K562 (cell line): ENCODE measurements at regions not wholly inside any gene's neighbourhood (a gene's known extent, or its start where the extent isn't known, plus 50 kb on each side); places are given as distances from the start of the nearest gene placed in this dataset.

Source experiments
- ATAC-seq: fragments of 200-7000 bp; cut with Tn5 transposase; 3 replicates; pipeline ENCODE4 v1.9.1; 2020; ENCODE audit warnings: moderate library complexity
- BruUV-seq: library from RNA; stranded (reverse); fragments of 400-500 nt; replicated peaks from 2 replicates; lab custom pipeline; 2021; lab: Mats Ljungman, UMichigan
- CTCF ChIA-PET: fragments of 300-600 bp; formaldehyde crosslinking; extraction: SDS; loops from one replicate; lab custom pipeline; 2021; ENCODE audit warnings: low intra/inter-chr PET ratio; lab: Yijun Ruan, JAX
- POLR2A ChIA-PET: fragments of 300-600, 350-650 bp; sonication (Branson Sonifier 250); formaldehyde crosslinking; extraction: SDS; loops from one replicate; lab custom pipeline; 2021; ENCODE audit warnings: antibody characterized with exemption, inconsistent platforms; lab: Yijun Ruan, JAX
- DNase-seq, 4 experiments: peaks; one replicate each; pipeline versions ENCODE4 v3.0.0 to v3.0.0-alpha.2; 2011 to 2018; ENCODE audit warnings: low spot score in 3 of 4, mixed read lengths in 3 of 4; ENCODE audit errors: extremely low read depth in 1 of 4
- FAIRE-seq: peaks from 2 replicates; lab custom pipeline; 2011; peaks lifted over from hg19 to GRCh38; lab: Jason Lieb, UNC
- H2AFZ ChIP-seq: 2 replicates; pipeline ENCODE4 v1.6.0; 2011; ENCODE audit warnings: low read depth, low read length, control low read depth, inconsistent platforms
- H3K27ac ChIP-seq: fragments of 200-600 bp; 3 replicates; pipeline ENCODE4 v1.8.0; 2011; ENCODE audit warnings: low read depth, mild to moderate bottlenecking, control low read depth, inconsistent platforms, low read length, moderate library complexity, mixed read lengths; ENCODE audit errors: extremely low read depth
- H3K27me3 ChIP-seq, 2 experiments: fragments of 300-600 bp in 1 of 2; 2 replicates in 1 of 2; 3 replicates in 1 of 2; pipeline versions ENCODE4 v1.6.0 to v1.8.0; 2011; ENCODE audit warnings: inconsistent platforms in 2 of 2, low read length in 2 of 2, mild to moderate bottlenecking in 1 of 2, mixed read lengths in 1 of 2, moderate library complexity in 1 of 2; ENCODE audit not compliant: control insufficient read depth in 2 of 2, insufficient read depth in 2 of 2
- H3K36me3 ChIP-seq: fragments of 300-600 bp; 3 replicates; pipeline ENCODE4 v1.8.0; 2011; ENCODE audit warnings: mild to moderate bottlenecking, low read length, inconsistent platforms; ENCODE audit not compliant: control insufficient read depth, insufficient read depth
- H3K4me1 ChIP-seq, 2 experiments: fragments of 200-600 bp in 1 of 2; replicated peaks in 1 of 2; 2 replicates in 1 of 2; 3 replicates in 1 of 2; pipeline versions ENCODE4 v1.5.1 to v1.8.0; 2011; ENCODE audit warnings: inconsistent platforms in 2 of 2, low read length in 2 of 2, mild to moderate bottlenecking in 1 of 2, mixed read lengths in 1 of 2, moderate library complexity in 1 of 2; ENCODE audit not compliant: control insufficient read depth in 2 of 2, insufficient read depth in 2 of 2
- H3K4me2 ChIP-seq: 2 replicates; pipeline ENCODE4 v1.6.1; 2011; ENCODE audit warnings: low read length, control low read depth, inconsistent platforms, mixed read lengths; ENCODE audit not compliant: insufficient read depth
- H3K4me3 ChIP-seq: fragments of 200-600 bp; sonication (generic), shearing (Covaris generic); 2 replicates; pipeline ENCODE4 v1.5.1; 2016; ENCODE audit warnings: control low read depth, inconsistent platforms
- H3K79me2 ChIP-seq: fragments of 200-600 bp; 3 replicates; pipeline ENCODE4 v1.8.0; 2011; ENCODE audit warnings: low read length, inconsistent platforms; ENCODE audit not compliant: control insufficient read depth, insufficient read depth
- H3K9ac ChIP-seq, 2 experiments: 2 replicates each; pipeline versions ENCODE4 v1.6.0 to v1.6.1; 2011; ENCODE audit warnings: low read depth in 2 of 2, low read length in 2 of 2, control low read depth in 1 of 2, inconsistent platforms in 1 of 2, mild to moderate bottlenecking in 1 of 2, mixed read lengths in 1 of 2; ENCODE audit not compliant: insufficient read depth in 1 of 2
- H3K9me1 ChIP-seq: one replicate; pipeline ENCODE4 v1.6.0; 2011; ENCODE audit warnings: inconsistent platforms, mild to moderate bottlenecking, low read length, moderate library complexity; ENCODE audit not compliant: control insufficient read depth, insufficient read depth
- H3K9me3 ChIP-seq: replicated peaks from 2 replicates; pipeline ENCODE4 v1.5.1; 2011; ENCODE audit warnings: low read depth, low read length, inconsistent platforms; ENCODE audit not compliant: control insufficient read depth, insufficient read depth
- H4K20me1 ChIP-seq: replicated peaks from 2 replicates; pipeline ENCODE4 v1.6.1; 2011; ENCODE audit warnings: low read length, inconsistent platforms, mixed read lengths; ENCODE audit not compliant: control insufficient read depth, insufficient read depth
- CHD2 ChIP-seq: IDR thresholded peaks from 2 replicates; pipeline ENCODE4 v1.6.1; 2011; ENCODE audit warnings: low read depth, low read length
- ELF4 ChIP-seq: fragments of 450-650 bp; formaldehyde crosslinking; IDR thresholded peaks from 2 replicates; pipeline ENCODE4 v1.4.0; 2022; ENCODE audit warnings: missing genetic modification characterization
- HDAC8 ChIP-seq: fragments of 450-650 bp; IDR thresholded peaks from 2 replicates; pipeline ENCODE4 v1.6.1; 2016; ENCODE audit warnings: mild to moderate bottlenecking, missing genetic modification characterization, moderate library complexity, missing compliant biosample characterization
- MIER1 ChIP-seq: fragments of 450-650 bp; IDR thresholded peaks from 2 replicates; pipeline ENCODE4 v1.6.1; 2016; ENCODE audit warnings: antibody characterized with exemption, mild to moderate bottlenecking, low read depth
- SNRNP70 ChIP-seq: fragments of 200-400 bp; formaldehyde crosslinking; optimal IDR thresholded peaks from 2 replicates; pipeline ENCODE3; 2017; ENCODE audit warnings: low read depth, low read length
- THRA ChIP-seq: fragments of 450-650 bp; IDR thresholded peaks from 2 replicates; pipeline ENCODE4 v1.6.1; 2017; ENCODE audit warnings: mild to moderate bottlenecking, moderate library complexity
- WGBS: fragments of 100-300 bp; shearing (Covaris generic); methylation state at CpG from one replicate; pipeline ENCODE4 v1.1.6; 2016; ENCODE audit warnings: low coverage, mixed read lengths; ENCODE audit not compliant: insufficient coverage; ENCODE audit errors: missing lambda C conversion rate; 5-methylcytosine and 5-hydroxymethylcytosine counted together
- in situ Hi-C: fragments of 300-500 bp; cut with MboI; formaldehyde crosslinking; loops from 4 replicates; pipeline ENCODE4 v1.15.0; 2018; ENCODE audit warnings: inconsistent platforms, mixed read lengths
- intact Hi-C: fragments of 100-400 bp; cut with micrococcal nuclease; formaldehyde crosslinking; loops from 2 replicates; pipeline ENCODE4 v1.14.2; 2022
- TF ChIP-seq, protein P1 (sequence below): IDR thresholded peaks from 3 replicates; pipeline ENCODE4 v1.6.1; 2011; ENCODE audit warnings: borderline replicate concordance, mild to moderate bottlenecking; ENCODE audit not compliant: insufficient read length, insufficient read depth
- TF ChIP-seq, protein P2 (sequence below): fragments of 450-650 bp; IDR thresholded peaks from 2 replicates; pipeline ENCODE4 v1.6.1; 2017; ENCODE audit warnings: antibody characterized with exemption

- FAIRE-seq, result no peak
- ChIA-PET CTCF (no interaction called here), POLR2A (interaction anchor here (3.1 kb wide), 1 partner anchor 11 kb away, joined by 17 read pairs; no protein-coding TSS in a partner anchor)
- WGBS, result 0% methylated on average over 4 of the region's 4 CpGs
- Histone ChIP-seq H3K4me2 (no peak overlapping the region), H3K79me2 (no peaks in the 10 kb centered on the region), H3K36me3 (no peaks in the 10 kb centered on the region), H3K9ac (no peak overlapping the region), H3K4me3 (no peak overlapping the region), H3K27ac (no peak overlapping the region), H3K4me1 (no peaks in the 10 kb centered on the region), H4K20me1 (no peaks in the 10 kb centered on the region), H2AFZ (no peak overlapping the region), H3K9me1 (no peaks in the 10 kb centered on the region), H3K9me3 (no peaks in the 10 kb centered on the region), H3K27me3 (no peaks in the 10 kb centered on the region)
- TF ChIP-seq, protein P1, sequence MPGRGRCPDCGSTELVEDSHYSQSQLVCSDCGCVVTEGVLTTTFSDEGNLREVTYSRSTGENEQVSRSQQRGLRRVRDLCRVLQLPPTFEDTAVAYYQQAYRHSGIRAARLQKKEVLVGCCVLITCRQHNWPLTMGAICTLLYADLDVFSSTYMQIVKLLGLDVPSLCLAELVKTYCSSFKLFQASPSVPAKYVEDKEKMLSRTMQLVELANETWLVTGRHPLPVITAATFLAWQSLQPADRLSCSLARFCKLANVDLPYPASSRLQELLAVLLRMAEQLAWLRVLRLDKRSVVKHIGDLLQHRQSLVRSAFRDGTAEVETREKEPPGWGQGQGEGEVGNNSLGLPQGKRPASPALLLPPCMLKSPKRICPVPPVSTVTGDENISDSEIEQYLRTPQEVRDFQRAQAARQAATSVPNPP, result no peak
- TF ChIP-seq SNRNP70 (no peak), CHD2 (no peak), ELF4 (no peak), MIER1 (no peak), HDAC8 (no peak), THRA (no peak)
- TF ChIP-seq, protein P2, sequence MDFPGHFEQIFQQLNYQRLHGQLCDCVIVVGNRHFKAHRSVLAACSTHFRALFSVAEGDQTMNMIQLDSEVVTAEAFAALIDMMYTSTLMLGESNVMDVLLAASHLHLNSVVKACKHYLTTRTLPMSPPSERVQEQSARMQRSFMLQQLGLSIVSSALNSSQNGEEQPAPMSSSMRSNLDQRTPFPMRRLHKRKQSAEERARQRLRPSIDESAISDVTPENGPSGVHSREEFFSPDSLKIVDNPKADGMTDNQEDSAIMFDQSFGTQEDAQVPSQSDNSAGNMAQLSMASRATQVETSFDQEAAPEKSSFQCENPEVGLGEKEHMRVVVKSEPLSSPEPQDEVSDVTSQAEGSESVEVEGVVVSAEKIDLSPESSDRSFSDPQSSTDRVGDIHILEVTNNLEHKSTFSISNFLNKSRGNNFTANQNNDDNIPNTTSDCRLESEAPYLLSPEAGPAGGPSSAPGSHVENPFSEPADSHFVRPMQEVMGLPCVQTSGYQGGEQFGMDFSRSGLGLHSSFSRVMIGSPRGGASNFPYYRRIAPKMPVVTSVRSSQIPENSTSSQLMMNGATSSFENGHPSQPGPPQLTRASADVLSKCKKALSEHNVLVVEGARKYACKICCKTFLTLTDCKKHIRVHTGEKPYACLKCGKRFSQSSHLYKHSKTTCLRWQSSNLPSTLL, result no peak
- no peak for ATAC-seq
- in situ Hi-C loops, result no loop called here
- intact Hi-C loops, result no loop called here
- no peak for DNase-seq
- no TSS peak for BruUV-seq
These were observed 414.2 kb downstream of the PDCD6IP start for GRCh38 chr3:34212656-34213055.
